HepG2 (cell line): ENCODE measurements at regions not wholly inside any gene's neighbourhood (a gene's known extent, or its start where the extent isn't known, plus 50 kb on each side); places are given as distances from the start of the nearest gene placed in this dataset.

Experiments used
- CBX1 ChIP-seq: IDR thresholded peaks from one replicate; pipeline ENCODE4 v1.6.1; 2016; ENCODE audit warnings: antibody characterized with exemption, low read depth
- CHD2 ChIP-seq: IDR thresholded peaks from 2 replicates; pipeline ENCODE4 v1.6.1; 2011; ENCODE audit warnings: low read depth, low read length, improper control_type of control experiment
- ELF3 ChIP-seq: IDR thresholded peaks from 2 replicates; pipeline ENCODE4 v1.6.1; 2016; ENCODE audit warnings: missing genetic modification reagents, missing compliant biosample characterization
- HNF4G ChIP-seq, 2 experiments: sonication (generic) in 1 of 2; formaldehyde crosslinking in 1 of 2; IDR thresholded peaks; 2 replicates each; pipeline versions ENCODE4 v1.4.0 to v1.6.1; 2011 to 2020; ENCODE audit warnings: borderline replicate concordance in 2 of 2, low read depth in 2 of 2, mild to moderate bottlenecking in 2 of 2, low read length in 1 of 2, missing genetic modification reagents in 1 of 2, moderate library complexity in 1 of 2
- KMT2A ChIP-seq: sonication (generic); formaldehyde crosslinking; IDR thresholded peaks from 2 replicates; pipeline ENCODE4 v1.4.0; 2020; ENCODE audit warnings: missing genetic modification reagents
- LCORL ChIP-seq, 2 experiments: fragments of 450-650 bp in 1 of 2; sonication (generic) in 1 of 2; formaldehyde crosslinking in 1 of 2; IDR thresholded peaks; 2 replicates each; pipeline versions ENCODE4 v1.5.0 to v1.6.1; 2017 to 2020; ENCODE audit warnings: antibody characterized with exemption in 1 of 2, missing genetic modification reagents in 1 of 2
- MIXL1 ChIP-seq: IDR thresholded peaks from 2 replicates; pipeline ENCODE4 v1.6.1; 2016
- NFRKB ChIP-seq: fragments of 450-650 bp; IDR thresholded peaks from 2 replicates; pipeline ENCODE4 v1.6.1; 2017
- TCF7L2 ChIP-seq: IDR thresholded peaks from 2 replicates; pipeline ENCODE4 v1.6.1; 2011; ENCODE audit warnings: mild to moderate bottlenecking, low read depth, low read length, moderate library complexity
- TSC22D2 ChIP-seq: sonication (generic); formaldehyde crosslinking; IDR thresholded peaks from 2 replicates; pipeline ENCODE4 v1.5.1; 2020; ENCODE audit warnings: missing genetic modification reagents, mild to moderate bottlenecking, borderline replicate concordance
- ZBTB8A ChIP-seq: sonication (generic); formaldehyde crosslinking; IDR thresholded peaks from 2 replicates; pipeline ENCODE4 v1.4.0; 2020; ENCODE audit warnings: mild to moderate bottlenecking, low read depth, missing genetic modification reagents, borderline replicate concordance
- ZC3H13 ChIP-seq: sonication (generic); formaldehyde crosslinking; IDR thresholded peaks from 2 replicates; pipeline ENCODE4 v1.8.1; 2023; ENCODE audit warnings: mild to moderate bottlenecking, missing genetic modification reagents, moderate library complexity
- ZMYM4 ChIP-seq: sonication (generic); formaldehyde crosslinking; IDR thresholded peaks from 2 replicates; pipeline ENCODE4 v1.8.1; 2023; ENCODE audit warnings: mild to moderate bottlenecking, missing genetic modification reagents
- ZNF138 ChIP-seq: sonication (generic); formaldehyde crosslinking; IDR thresholded peaks from 2 replicates; pipeline ENCODE4 v1.5.0; 2020; ENCODE audit warnings: mild to moderate bottlenecking, low read depth, missing genetic modification reagents
- ZNF354B ChIP-seq: sonication (generic); formaldehyde crosslinking; IDR thresholded peaks from 2 replicates; pipeline ENCODE4 v1.8.0; 2022; ENCODE audit warnings: mild to moderate bottlenecking, missing genetic modification reagents
- ZNF510 ChIP-seq: sonication (generic); formaldehyde crosslinking; IDR thresholded peaks from 2 replicates; pipeline ENCODE4 v1.4.0; 2020; ENCODE audit warnings: low read depth, mild to moderate bottlenecking, missing genetic modification reagents
- ZNF556 ChIP-seq: sonication (generic); formaldehyde crosslinking; IDR thresholded peaks from 2 replicates; pipeline ENCODE4 v1.4.0; 2020; ENCODE audit warnings: mild to moderate bottlenecking, missing genetic modification reagents, borderline replicate concordance
- ZNF605 ChIP-seq: sonication (generic); formaldehyde crosslinking; IDR thresholded peaks from 2 replicates; pipeline ENCODE4 v1.8.0; 2022; ENCODE audit warnings: mild to moderate bottlenecking, missing genetic modification reagents
- ZNF629 ChIP-seq: sonication (generic); formaldehyde crosslinking; conservative IDR thresholded peaks from 2 replicates; pipeline ENCODE4 v1.5.0; 2020; ENCODE audit warnings: missing genetic modification reagents
- ZNF740 ChIP-seq: sonication (generic); formaldehyde crosslinking; IDR thresholded peaks from 2 replicates; pipeline ENCODE4 v1.4.0; 2020; ENCODE audit warnings: missing genetic modification reagents
- ZNF784 ChIP-seq: sonication (generic); formaldehyde crosslinking; IDR thresholded peaks from 2 replicates; pipeline ENCODE4 v1.5.1; 2020; ENCODE audit warnings: missing genetic modification reagents, mild to moderate bottlenecking, borderline replicate concordance
- ZSCAN30 ChIP-seq: sonication (generic); formaldehyde crosslinking; IDR thresholded peaks from 2 replicates; pipeline ENCODE4 v1.5.0; 2020; ENCODE audit warnings: mild to moderate bottlenecking, missing genetic modification reagents
- TF ChIP-seq, protein P1 (sequence below): sonication (generic); formaldehyde crosslinking; conservative IDR thresholded peaks from 2 replicates; pipeline ENCODE4 v1.4.0; 2020; ENCODE audit warnings: mild to moderate bottlenecking, missing genetic modification reagents, moderate library complexity
- TF ChIP-seq, protein P2 (sequence below): sonication (generic); formaldehyde crosslinking; IDR thresholded peaks from 2 replicates; pipeline ENCODE4 v1.4.0; 2020; ENCODE audit warnings: missing genetic modification reagents

GRCh38 chr2:239574434-239575156 is 173.8 kb upstream of the HDAC4 start (continued):
- TF ChIP-seq ZNF354B (CRISPR knock-in tag) (peak; percentile 82; the same call in 1 of the 2 replicates), KMT2A (CRISPR knock-in tag) (peak; percentile 33; the same call in 1 of the 2 replicates), TSC22D2 (CRISPR knock-in tag) (no peak), ZBTB8A (CRISPR knock-in tag) (no peak), TCF7L2 (no peak), ZSCAN30 (CRISPR knock-in tag) (no peak), ZNF510 (CRISPR knock-in tag) (no peak), ZNF556 (CRISPR knock-in tag) (peak; percentile 35; the same call in 1 of the 2 replicates), ZNF605 (CRISPR knock-in tag) (no peak; the same call in 1 of the 2 replicates), ZNF138 (CRISPR knock-in tag) (no peak), ZC3H13 (no peak), ZNF740 (CRISPR knock-in tag) (peak; percentile 75; the same call in 1 of the 2 replicates), MIXL1 (CRISPR knock-in tag) (0 out of 2 replicates have a peak, but pooled peaks have one; percentile 71), NFRKB (no peak), ZNF629 (CRISPR knock-in tag) (0 out of 2 replicates have a peak, but pooled peaks have one; percentile 34), CHD2 (0 out of 2 replicates have a peak, but pooled peaks have one; percentile 7), ZMYM4 (peak; percentile 82), ELF3 (peak; percentile 23; the same call in 1 of the 2 replicates), HNF4G (IDR thresholded peaks at IDR 0.05; ENCODE audit: borderline replicate concordance, low read depth, low read length) (peak; percentile 92), HNF4G (CRISPR knock-in tag; IDR thresholded peaks at IDR 0.05; ENCODE audit: borderline replicate concordance, low read depth) (peak; percentile 84), CBX1 (peak; percentile 52), ZNF784 (CRISPR knock-in tag) (peak; percentile 63; the same call in 1 of the 2 replicates), LCORL (IDR thresholded peaks at IDR 0.05) (0 out of 2 replicates have a peak, but pooled peaks have one; percentile 28), LCORL (CRISPR knock-in tag; IDR thresholded peaks at IDR 0.05) (peak; percentile 99)
- TF ChIP-seq, protein P1, sequence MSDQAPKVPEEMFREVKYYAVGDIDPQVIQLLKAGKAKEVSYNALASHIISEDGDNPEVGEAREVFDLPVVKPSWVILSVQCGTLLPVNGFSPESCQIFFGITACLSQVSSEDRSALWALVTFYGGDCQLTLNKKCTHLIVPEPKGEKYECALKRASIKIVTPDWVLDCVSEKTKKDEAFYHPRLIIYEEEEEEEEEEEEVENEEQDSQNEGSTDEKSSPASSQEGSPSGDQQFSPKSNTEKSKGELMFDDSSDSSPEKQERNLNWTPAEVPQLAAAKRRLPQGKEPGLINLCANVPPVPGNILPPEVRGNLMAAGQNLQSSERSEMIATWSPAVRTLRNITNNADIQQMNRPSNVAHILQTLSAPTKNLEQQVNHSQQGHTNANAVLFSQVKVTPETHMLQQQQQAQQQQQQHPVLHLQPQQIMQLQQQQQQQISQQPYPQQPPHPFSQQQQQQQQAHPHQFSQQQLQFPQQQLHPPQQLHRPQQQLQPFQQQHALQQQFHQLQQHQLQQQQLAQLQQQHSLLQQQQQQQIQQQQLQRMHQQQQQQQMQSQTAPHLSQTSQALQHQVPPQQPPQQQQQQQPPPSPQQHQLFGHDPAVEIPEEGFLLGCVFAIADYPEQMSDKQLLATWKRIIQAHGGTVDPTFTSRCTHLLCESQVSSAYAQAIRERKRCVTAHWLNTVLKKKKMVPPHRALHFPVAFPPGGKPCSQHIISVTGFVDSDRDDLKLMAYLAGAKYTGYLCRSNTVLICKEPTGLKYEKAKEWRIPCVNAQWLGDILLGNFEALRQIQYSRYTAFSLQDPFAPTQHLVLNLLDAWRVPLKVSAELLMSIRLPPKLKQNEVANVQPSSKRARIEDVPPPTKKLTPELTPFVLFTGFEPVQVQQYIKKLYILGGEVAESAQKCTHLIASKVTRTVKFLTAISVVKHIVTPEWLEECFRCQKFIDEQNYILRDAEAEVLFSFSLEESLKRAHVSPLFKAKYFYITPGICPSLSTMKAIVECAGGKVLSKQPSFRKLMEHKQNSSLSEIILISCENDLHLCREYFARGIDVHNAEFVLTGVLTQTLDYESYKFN (CRISPR knock-in tag) = peak; percentile 94
- TF ChIP-seq, protein P2, sequence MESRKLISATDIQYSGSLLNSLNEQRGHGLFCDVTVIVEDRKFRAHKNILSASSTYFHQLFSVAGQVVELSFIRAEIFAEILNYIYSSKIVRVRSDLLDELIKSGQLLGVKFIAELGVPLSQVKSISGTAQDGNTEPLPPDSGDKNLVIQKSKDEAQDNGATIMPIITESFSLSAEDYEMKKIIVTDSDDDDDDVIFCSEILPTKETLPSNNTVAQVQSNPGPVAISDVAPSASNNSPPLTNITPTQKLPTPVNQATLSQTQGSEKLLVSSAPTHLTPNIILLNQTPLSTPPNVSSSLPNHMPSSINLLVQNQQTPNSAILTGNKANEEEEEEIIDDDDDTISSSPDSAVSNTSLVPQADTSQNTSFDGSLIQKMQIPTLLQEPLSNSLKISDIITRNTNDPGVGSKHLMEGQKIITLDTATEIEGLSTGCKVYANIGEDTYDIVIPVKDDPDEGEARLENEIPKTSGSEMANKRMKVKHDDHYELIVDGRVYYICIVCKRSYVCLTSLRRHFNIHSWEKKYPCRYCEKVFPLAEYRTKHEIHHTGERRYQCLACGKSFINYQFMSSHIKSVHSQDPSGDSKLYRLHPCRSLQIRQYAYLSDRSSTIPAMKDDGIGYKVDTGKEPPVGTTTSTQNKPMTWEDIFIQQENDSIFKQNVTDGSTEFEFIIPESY (CRISPR knock-in tag) = 0 out of 2 replicates have a peak, but pooled peaks have one; percentile 19
